ENCODE measurements at regions not wholly inside any gene's neighbourhood (a gene's known extent, or its start where the extent isn't known, plus 50 kb on each side); places are given as distances from the start of the nearest gene placed in this dataset.

DNA sequence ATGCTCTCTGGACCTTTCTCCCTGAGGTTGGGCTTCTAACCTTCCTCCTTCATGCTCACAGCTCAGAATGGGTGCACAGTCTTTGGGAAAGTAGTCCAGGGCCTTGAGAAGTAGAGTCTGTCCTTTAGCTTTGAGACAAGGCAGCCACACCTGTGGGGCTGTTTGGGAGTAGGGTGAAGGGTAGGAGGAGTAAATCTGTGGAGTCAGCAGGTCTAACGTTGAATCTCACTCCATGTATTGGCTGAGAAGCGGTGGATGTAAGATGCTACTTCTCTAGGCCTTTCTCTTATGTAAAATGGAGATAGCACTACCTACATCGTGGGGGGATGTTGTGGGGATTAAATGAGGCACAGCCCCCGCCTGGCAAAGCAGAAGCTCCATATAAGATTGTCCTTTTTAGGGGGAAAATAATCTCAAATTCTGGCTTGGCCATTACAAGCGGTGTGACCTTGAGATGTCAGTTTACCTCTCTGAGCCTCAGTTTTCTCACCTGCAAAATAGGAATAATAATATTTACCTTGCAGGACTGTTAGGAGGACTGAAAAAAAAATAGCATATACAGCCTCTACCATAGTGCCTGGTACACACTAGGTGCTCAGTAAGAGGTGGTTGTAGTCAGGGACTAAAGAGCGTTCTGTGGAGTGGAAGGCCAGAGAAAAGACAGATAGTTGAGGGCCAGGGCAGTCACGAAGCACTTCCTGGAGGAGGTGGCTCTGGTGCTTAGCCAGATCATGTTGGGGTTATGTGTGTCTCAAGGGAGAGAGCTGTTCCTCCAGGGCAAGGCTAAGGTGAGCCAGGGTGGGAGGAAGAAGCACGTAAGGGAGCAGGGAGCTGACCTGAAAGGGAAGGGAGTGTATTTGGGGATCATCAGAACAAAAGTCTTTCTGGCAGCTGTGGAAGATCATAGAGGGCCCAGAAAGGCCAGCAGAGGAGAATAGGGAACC, 82.8 kb upstream of the MRPS22 start:
- TF ChIP-seq, protein P1, sequence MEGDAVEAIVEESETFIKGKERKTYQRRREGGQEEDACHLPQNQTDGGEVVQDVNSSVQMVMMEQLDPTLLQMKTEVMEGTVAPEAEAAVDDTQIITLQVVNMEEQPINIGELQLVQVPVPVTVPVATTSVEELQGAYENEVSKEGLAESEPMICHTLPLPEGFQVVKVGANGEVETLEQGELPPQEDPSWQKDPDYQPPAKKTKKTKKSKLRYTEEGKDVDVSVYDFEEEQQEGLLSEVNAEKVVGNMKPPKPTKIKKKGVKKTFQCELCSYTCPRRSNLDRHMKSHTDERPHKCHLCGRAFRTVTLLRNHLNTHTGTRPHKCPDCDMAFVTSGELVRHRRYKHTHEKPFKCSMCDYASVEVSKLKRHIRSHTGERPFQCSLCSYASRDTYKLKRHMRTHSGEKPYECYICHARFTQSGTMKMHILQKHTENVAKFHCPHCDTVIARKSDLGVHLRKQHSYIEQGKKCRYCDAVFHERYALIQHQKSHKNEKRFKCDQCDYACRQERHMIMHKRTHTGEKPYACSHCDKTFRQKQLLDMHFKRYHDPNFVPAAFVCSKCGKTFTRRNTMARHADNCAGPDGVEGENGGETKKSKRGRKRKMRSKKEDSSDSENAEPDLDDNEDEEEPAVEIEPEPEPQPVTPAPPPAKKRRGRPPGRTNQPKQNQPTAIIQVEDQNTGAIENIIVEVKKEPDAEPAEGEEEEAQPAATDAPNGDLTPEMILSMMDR (IDR thresholded peaks at IDR 0.05), result no peak
- TF ChIP-seq POLR2A (IDR thresholded peaks at IDR 0.05), result no peak
